Sigmoid colon (tissue), 4 donors: ENCODE measurements at regions not wholly inside any gene's neighbourhood (a gene's known extent, or its start where the extent isn't known, plus 50 kb on each side); places are given as distances from the start of the nearest gene placed in this dataset.

ENCODE experiments used
- EP300 ChIP-seq, 4 donors: sonication (generic); formaldehyde crosslinking; IDR thresholded peaks; one replicate each; pipeline ENCODE4 v1.6.1; 2017; ENCODE audit warnings: antibody characterized with exemption in 4 of 4
- POLR2A ChIP-seq, 2 donors: fragments of 450-650 bp; IDR thresholded peaks; one replicate each; pipeline ENCODE4 v1.6.1; 2016; ENCODE audit warnings: antibody characterized with exemption in 2 of 2, mild to moderate bottlenecking in 2 of 2, moderate library complexity in 2 of 2
- POLR2AphosphoS5 ChIP-seq, 4 donors: sonication (generic); formaldehyde crosslinking; IDR thresholded peaks; one replicate each; pipeline ENCODE4 v1.6.1; 2017; ENCODE audit warnings: antibody characterized with exemption in 4 of 4
- TF ChIP-seq, protein P1 (sequence below), 4 experiments: fragments of 450-650 bp in 3 of 4; fragments of 200-600 bp in 1 of 4; IDR thresholded peaks; one replicate each; pipeline ENCODE4 v1.5.1; 2016 to 2019; ENCODE audit warnings: antibody characterized with exemption in 4 of 4, mild to moderate bottlenecking in 3 of 4, moderate library complexity in 2 of 4

DNA sequence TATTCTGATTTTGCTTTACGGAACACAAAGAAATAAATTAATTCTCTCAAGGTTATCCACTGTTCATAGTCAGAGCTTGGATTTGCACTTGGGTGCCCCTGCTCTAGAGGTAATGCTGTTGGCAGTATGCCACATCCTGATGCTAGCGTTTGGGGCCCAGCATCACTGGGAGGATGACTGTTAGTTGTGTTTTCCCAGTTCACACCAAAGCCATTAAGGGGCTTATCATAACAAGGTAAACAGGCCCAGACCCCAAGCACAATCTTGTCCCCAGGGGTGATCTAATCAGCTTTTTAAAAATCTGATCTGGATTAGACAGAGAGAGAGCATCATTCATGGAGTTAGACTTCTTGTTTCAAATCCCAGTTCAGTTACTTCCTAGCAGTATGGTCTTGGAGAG lies 60.2 kb upstream of the PBX1 start:
- TF ChIP-seq, protein P1, sequence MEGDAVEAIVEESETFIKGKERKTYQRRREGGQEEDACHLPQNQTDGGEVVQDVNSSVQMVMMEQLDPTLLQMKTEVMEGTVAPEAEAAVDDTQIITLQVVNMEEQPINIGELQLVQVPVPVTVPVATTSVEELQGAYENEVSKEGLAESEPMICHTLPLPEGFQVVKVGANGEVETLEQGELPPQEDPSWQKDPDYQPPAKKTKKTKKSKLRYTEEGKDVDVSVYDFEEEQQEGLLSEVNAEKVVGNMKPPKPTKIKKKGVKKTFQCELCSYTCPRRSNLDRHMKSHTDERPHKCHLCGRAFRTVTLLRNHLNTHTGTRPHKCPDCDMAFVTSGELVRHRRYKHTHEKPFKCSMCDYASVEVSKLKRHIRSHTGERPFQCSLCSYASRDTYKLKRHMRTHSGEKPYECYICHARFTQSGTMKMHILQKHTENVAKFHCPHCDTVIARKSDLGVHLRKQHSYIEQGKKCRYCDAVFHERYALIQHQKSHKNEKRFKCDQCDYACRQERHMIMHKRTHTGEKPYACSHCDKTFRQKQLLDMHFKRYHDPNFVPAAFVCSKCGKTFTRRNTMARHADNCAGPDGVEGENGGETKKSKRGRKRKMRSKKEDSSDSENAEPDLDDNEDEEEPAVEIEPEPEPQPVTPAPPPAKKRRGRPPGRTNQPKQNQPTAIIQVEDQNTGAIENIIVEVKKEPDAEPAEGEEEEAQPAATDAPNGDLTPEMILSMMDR (IDR thresholded peaks at IDR 0.05), result no peak
- TF ChIP-seq POLR2A (IDR thresholded peaks at IDR 0.05) (no peak), EP300 (IDR thresholded peaks at IDR 0.05) (no peak), POLR2AphosphoS5 (IDR thresholded peaks at IDR 0.05) (no peak)
